KOPT-K1 (cell line): ENCODE measurements at regions not wholly inside any gene's neighbourhood (a gene's known extent, or its start where the extent isn't known, plus 50 kb on each side); places are given as distances from the start of the nearest gene placed in this dataset.
A peak's percentile ranks its signal among the peaks of the same experiment; 100 is the strongest.

ENCODE experiments used
- H3K27ac ChIP-seq: fragments of 200-600 bp; sonication (generic); 2 replicates; pipeline ENCODE4 v1.5.1; 2016; ENCODE audit warnings: antibody characterized with exemption, mild to moderate bottlenecking, low read depth, low read length; ENCODE audit not compliant: poor library complexity, severe bottlenecking
- H3K36me3 ChIP-seq: fragments of 200-600 bp; sonication (generic); 2 replicates; pipeline ENCODE4 v1.5.1; 2017; ENCODE audit warnings: antibody characterized with exemption, mild to moderate bottlenecking, low read length, moderate library complexity; ENCODE audit not compliant: insufficient read depth
- H3K9me3 ChIP-seq: fragments of 200-600 bp; sonication (generic); 2 replicates; pipeline ENCODE4 v1.5.1; 2017; ENCODE audit warnings: antibody characterized with exemption, low read length, mild to moderate bottlenecking; ENCODE audit not compliant: insufficient read depth, poor library complexity, severe bottlenecking

DNA sequence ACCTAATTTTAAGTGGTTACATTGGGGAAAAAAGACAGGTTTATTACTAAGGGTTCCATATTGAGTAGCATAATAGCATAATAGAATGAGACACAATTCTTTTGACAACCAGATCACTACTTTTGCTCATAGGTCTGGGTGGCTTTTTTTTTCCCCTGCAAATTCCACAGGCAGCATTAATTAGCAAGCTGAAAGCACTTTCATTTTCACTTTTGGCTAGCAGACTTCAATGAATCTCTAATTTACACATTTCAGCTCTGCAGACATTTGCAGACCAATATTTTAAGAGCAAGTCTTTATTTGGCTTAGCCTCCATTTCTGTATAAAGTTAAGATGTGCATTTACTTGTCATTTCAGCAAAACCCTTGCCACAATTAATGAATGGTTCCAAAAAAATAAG, 185.5 kb downstream of the NOL4 start:
- Histone ChIP-seq H3K36me3 (no peaks in the 10 kb centered on the region), H3K27ac (peak overlapping the region; percentile 31), H3K9me3 (no peaks in the 10 kb centered on the region)

DNA sequence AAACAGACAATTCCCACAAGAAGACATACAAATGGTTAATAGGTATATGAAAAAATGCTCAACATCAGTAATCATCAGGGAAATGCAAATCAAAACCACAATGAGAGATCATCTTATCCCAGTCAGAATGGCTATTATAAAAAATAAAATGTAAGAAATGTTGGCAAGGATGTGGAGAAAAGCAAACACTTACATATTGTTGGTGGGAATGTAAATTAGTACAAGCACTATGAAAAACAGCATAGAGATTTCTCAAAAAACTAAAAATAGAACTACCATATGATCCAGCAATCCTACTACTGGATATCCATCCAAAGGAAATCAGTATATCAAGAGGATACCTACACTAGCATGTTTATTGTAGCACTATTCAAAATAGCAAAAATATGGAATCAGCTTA, 186.6 kb downstream of the NOL4 start:
- H3K36me3 ChIP-seq = no peaks in the 10 kb centered on the region
- no peak overlapping the region for H3K27ac ChIP-seq

DNA sequence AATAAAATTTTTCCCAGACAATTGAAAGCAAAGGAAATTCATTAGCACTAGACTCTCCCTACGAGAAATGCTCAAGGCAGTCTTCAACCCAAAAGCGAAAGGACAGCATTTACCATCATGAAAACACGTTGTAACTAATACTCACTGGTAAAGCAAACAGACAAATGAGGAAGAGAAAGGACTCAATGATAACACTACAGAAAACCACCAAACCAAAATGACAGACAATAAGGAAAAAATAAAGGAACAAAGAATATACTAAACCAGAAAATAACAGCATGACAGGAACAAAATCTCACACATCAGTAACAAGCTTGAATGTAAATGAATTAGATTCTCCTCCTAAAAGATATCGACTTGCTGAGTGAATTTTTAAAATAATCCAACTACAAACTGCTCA, 190.7 kb downstream of the NOL4 start:
- no peaks in the 10 kb centered on the region for H3K36me3 ChIP-seq
- no peak overlapping the region for H3K27ac ChIP-seq
- no peaks in the 10 kb centered on the region for H3K9me3 ChIP-seq

More for the DNA sequence above, 186.6 kb downstream of the NOL4 start:
- no peaks in the 10 kb centered on the region for H3K9me3 ChIP-seq

DNA sequence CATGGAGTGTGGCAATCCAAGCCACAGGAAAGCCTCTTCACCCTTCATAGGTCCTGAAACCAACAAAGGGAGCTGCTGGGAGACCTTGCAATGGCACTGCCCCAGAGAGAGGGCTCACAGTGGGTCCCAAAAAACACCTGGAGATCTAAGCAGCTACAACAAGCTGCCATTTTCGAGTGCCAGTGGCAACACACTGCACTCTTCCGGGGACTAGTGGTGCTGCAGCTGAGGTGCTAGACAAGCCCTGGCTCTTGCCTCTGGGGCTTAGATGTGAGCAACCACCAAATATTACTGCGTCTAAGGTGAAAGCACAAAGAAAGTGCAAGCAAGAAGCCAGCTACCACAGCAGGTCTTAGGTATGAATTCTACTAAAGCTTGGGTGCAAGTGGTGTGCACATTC, 192.9 kb downstream of the NOL4 start:
- H3K27ac ChIP-seq = no peak overlapping the region
- H3K36me3 ChIP-seq = no peaks in the 10 kb centered on the region
- H3K9me3 ChIP-seq = no peaks in the 10 kb centered on the region

DNA sequence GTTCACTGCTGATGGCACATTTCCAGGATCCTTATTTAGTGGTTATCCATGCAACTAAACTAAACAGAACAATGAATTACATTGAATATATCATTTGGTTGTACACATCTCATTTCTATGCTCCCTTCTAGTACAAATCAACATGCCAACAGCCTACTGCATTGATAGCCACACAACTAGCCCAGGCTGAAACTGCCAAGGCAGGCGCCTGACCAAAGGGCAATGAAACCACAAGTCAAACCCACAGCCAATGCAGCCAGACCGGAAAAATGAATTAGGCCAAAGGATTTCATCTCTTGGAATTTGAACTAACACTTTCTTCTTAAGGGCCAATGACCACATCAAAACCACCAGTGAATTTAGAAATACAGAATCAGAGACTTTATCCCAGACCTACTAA, 196.4 kb downstream of the NOL4 start:
- no peaks in the 10 kb centered on the region for H3K9me3 ChIP-seq
- no peak overlapping the region for H3K27ac ChIP-seq
- H3K36me3 ChIP-seq = no peaks in the 10 kb centered on the region

DNA sequence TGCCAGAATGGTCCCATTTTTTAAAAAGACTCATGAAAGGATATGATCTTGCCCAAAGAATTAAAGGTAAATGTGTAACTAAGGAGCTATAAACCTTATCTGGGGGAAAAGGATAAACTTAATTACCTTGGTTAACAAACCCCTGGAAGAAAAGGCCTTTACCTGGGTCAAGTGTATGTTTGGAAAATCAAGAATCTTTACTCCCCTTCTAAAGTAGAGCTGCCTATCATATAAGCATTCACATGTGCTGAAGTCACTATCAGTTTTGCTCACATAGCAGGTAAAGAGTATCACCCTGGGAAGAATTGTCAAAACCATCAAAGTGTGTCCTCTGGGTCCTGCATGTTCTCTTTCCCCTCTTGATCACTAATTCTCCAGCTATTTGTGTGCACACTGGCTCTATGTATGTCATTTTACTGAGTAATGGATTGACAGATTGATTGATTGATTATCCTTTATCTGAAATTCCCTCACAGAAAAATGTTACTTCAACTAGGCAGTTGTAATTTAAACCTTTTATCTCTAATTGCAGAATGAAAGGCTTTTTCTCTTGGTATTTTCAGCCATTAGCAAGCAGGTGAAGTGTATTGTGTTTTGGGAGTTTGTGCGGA, 199.4 kb downstream of the NOL4 start:
- Histone ChIP-seq H3K27ac (no peak overlapping the region), H3K36me3 (no peaks in the 10 kb centered on the region), H3K9me3 (no peaks in the 10 kb centered on the region)

DNA sequence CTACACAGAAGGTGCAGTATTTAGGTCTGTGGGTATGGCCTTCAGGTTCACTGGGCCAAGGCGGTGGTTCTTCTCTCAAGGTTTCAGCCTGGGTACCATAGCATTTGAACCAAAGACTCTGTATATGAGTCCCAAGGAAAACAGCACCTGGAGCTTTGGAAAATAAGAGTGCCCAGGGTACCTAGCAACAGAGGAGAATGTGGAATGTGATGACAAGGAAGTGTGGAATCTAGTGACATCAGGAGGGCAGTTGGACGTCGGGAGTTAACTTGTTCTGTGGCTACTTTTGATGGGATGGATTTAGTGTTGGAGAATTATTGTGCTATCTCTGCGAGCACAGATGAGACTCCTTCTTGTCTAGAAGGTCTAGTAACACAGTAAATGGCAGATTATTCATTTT, 201.2 kb downstream of the NOL4 start:
- Histone ChIP-seq H3K36me3 (no peaks in the 10 kb centered on the region), H3K27ac (no peak overlapping the region), H3K9me3 (no peaks in the 10 kb centered on the region)

DNA sequence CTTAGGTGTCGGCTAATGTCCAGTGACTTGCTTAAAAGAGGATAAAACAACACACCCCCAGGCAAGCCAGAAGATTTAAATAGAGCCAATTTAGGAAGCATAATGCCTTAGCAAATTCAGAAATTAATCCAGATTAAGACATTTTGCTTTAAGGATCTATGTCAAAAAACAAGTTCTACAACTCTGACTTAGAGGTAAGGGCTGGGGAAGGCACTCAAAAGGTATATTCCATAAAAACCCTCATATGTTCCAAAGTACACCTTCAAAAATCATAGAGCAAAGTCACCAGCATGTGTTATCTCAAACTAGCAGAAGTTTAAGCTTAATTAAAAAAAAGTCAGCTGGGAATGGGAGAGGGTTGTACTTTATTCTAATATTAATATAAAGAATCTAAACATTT, 206.4 kb downstream of the NOL4 start:
- Histone ChIP-seq H3K36me3 (no peaks in the 10 kb centered on the region), H3K9me3 (no peaks in the 10 kb centered on the region), H3K27ac (no peak overlapping the region)

DNA sequence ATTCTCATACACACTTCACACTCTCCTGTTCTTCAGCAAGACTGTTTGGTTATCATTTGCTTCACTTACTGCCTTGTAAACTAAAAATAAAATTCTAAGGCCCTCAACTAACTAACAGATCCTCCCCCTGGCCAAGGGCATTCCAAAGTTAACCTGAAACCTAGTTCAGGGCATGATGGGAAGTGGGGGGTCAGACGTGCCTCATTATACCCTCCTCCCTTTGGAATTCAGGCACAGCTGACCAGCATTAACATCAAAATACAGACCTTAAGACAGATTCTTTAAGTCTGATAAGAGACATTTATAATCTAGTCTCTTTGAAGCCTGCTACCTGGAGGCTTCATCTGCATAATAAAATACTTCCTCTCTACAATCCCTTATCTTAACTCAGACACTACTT, 221.0 kb downstream of the NOL4 start:
- Histone ChIP-seq H3K27ac (no peak overlapping the region), H3K36me3 (no peaks in the 10 kb centered on the region), H3K9me3 (no peaks in the 10 kb centered on the region)

DNA sequence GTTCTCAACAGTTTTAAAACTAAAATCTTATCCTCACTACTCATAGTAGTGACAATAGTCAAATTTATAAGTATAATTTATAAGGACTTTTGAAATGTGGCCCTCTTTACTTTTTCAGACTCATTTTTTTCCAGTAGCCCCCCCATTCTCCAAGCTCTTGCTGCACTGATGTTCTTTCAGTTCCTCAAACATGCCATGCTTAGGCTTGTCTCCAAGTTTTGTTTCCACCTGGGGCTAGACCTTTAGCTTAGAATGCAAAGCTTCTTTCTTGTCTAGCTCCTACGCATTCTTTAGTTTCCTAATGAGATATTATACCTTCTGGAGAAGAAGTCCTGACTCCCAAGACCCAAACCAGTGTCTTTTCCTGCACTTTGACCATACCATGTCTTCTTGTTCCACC, 222.6 kb downstream of the NOL4 start:
- Histone ChIP-seq H3K36me3 (no peaks in the 10 kb centered on the region), H3K9me3 (no peaks in the 10 kb centered on the region), H3K27ac (no peak overlapping the region)

DNA sequence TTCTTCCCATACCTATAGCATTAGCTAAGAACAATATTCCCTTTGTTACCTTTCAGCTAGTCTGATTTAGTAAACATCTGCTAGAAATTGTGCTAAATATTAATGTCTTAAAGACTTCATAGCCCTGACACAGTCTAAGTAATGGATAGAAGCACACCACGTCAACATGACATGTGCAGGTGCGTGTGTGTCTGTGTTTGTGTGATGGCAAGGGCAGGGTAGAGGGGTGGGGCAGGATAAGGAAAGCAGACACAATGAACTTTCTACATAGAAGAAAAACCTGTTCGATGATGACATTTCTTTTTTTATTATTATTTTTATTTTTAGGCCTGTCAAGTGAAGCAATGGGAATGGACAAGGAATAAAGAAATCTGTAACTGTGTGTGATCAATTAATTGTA, 223.3 kb downstream of the NOL4 start:
- no peak overlapping the region for H3K27ac ChIP-seq
- no peaks in the 10 kb centered on the region for H3K9me3 ChIP-seq
- no peaks in the 10 kb centered on the region for H3K36me3 ChIP-seq

DNA sequence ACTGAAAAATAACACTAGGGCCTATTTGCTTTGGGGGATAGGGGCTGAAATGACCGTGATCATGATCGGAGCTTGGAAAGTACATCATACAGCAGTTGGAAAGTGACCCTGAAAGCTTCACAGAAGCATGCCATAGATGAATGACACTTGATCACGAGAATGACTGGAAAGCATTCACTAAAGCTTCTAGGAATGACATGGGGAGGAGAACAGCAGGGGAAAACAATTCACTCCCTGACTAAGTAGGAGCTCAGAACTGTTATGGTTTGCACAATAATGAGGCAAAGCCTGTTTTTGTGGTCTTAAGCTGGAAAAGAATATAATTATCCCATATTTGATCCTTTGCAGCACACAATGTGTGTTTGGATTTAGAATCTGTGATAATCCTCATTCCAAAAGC, 237.5 kb downstream of the NOL4 start:
- no peaks in the 10 kb centered on the region for H3K36me3 ChIP-seq
- no peak overlapping the region for H3K27ac ChIP-seq
- no peaks in the 10 kb centered on the region for H3K9me3 ChIP-seq

DNA sequence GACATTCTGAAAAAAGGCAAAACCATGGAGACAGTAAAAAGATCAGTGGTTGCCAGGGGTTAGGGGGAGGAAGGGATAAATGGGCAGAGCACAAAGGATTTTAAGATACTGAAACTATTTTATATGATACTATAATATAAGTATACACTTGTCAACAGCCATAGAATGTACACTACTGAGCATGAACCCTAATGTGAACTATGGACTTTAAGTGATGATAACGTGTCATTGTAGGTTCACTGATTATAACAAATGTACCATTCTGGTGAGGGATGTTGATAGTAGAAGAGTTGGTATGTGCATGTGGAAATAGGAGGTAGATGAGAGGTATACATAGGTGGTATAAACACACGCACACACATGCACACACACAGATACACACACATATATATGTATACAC, 241.6 kb downstream of the NOL4 start:
- H3K9me3 ChIP-seq = no peaks in the 10 kb centered on the region
- H3K36me3 ChIP-seq = no peaks in the 10 kb centered on the region

DNA sequence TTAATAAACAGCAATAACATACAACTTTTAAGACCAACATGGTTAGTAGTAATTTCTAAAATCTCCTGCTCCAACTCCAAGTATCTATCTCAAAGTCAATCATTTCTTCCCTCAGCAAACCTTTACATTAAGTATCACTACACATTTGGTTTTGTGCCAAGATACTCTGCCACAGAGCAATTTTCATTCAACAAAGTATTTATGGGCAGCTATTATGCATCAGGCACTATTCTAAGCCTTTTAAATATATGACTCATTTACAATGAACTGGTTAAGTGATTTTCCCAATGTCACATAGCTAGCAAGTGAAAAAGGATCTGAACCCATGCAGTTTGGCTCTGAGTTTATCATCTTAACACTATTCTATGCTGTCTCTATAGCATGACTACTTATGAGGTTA, 264.3 kb downstream of the NOL4 start:
- no peaks in the 10 kb centered on the region for H3K9me3 ChIP-seq
- no peak overlapping the region for H3K27ac ChIP-seq
- no peaks in the 10 kb centered on the region for H3K36me3 ChIP-seq

More for the DNA sequence above, 241.6 kb downstream of the NOL4 start:
- no peak overlapping the region for H3K27ac ChIP-seq

DNA sequence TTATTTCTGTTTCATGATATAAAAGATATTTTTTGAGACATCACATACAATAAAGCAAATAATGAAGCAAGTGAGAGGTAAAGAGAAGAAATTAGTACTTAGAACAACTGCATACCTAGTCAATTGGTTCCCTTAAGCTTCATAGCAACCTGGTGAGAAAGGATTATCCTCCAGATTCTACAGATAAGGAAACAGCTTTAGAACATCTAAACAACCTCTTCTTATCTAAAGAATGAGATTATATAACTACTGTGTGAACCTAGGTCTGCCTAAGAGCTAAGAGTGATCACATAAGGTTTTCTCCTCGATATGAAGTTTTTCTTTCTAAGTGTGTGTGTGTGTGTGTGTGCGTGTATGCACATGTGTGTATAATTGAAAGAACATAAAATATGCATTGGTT, 265.1 kb downstream of the NOL4 start:
- H3K9me3 ChIP-seq = no peaks in the 10 kb centered on the region
- H3K27ac ChIP-seq = no peak overlapping the region
- H3K36me3 ChIP-seq = no peaks in the 10 kb centered on the region

DNA sequence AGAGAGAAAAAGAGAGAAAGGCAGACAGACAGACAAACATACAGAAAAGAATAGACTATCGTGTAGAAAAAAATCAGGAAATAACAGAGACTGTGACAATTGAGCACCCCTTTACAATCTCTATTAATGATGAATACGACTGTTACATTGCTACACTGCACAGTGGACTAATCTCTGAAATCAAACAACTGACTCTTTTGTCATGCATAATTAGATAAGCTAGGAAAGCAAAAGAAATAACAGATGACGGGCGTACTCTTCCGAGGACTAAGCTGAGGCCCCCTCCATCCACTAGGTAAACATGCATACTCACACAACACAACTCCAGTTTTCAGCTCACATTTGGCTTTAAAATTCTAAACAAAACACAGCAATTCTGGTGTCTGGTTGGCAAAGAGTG, 267.0 kb downstream of the NOL4 start:
- no peak overlapping the region for H3K27ac ChIP-seq
- H3K9me3 ChIP-seq = no peaks in the 10 kb centered on the region
- no peaks in the 10 kb centered on the region for H3K36me3 ChIP-seq

DNA sequence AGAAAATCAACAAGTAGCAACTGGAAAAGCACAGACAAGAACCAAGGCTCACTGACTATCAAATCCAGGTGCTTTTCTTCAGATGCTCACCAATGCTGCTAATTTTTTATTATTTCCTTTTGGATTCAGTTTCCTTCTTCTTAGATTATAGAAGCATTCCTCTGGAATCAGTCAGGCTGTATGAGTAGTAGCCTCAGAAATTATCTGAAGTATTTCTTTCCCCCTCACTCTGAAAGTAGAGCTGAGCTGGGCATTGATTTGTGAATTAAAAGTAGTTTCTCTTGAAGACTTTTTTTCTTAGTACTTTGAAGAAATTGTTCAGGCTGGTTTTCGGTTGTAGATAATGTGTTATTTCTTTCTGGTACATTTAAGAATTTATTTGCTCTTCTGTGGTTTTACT, 273.7 kb downstream of the NOL4 start:
- Histone ChIP-seq H3K9me3 (no peaks in the 10 kb centered on the region), H3K36me3 (no peaks in the 10 kb centered on the region), H3K27ac (no peak overlapping the region)
